ENCODE measurements at regions not wholly inside any gene's neighbourhood (a gene's known extent, or its start where the extent isn't known, plus 50 kb on each side); places are given as distances from the start of the nearest gene placed in this dataset.
"Not testable (repeated sequence)": the region's sequence is repeated elsewhere in the genome, so short reads cannot be mapped to it uniquely, and the experiment has no call there.

GRCh38 chr9:104394901-104395300, 109.2 kb upstream of the OR13F1 start:
- TF ChIP-seq POLR2A (IDR thresholded peaks at IDR 0.05; ENCODE audit: low read depth, low read length); TAF1 (IDR thresholded peaks at IDR 0.05; ENCODE audit: borderline replicate concordance, low read depth, low read length); POLR2AphosphoS5 (IDR thresholded peaks at IDR 0.05; ENCODE audit: low read depth, low read length): not testable (repeated sequence)
